H1 (cell line): ENCODE measurements at regions not wholly inside any gene's neighbourhood (a gene's known extent, or its start where the extent isn't known, plus 50 kb on each side); places are given as distances from the start of the nearest gene placed in this dataset.

ENCODE experiments used
- CTCF ChIA-PET: fragments of 300-600 bp; sonication (Branson Sonifier 250); formaldehyde crosslinking; loops from one replicate; lab custom pipeline; 2021; ENCODE audit not compliant: partially characterized antibody; lab: Charles Lee
- POLR2A ChIA-PET: fragments of 300-600 bp; sonication (Branson Sonifier 250); formaldehyde crosslinking; loops from one replicate; lab custom pipeline; 2021; ENCODE audit warnings: inconsistent platforms; ENCODE audit not compliant: partially characterized antibody; lab: Charles Lee
- DNase-seq, 2 experiments: peaks; one replicate each; pipeline versions ENCODE4 v3.0.0 to v3.0.0-alpha.2; 2010 to 2022; ENCODE audit warnings: low spot score in 2 of 2, low read depth in 1 of 2, mixed read lengths in 1 of 2
- FAIRE-seq: peaks from 2 replicates; lab custom pipeline; 2011; peaks lifted over from hg19 to GRCh38; lab: Jason Lieb, UNC
- H2AFZ ChIP-seq: 2 replicates; pipeline ENCODE4 v1.8.1; 2012; ENCODE audit warnings: low read length, inconsistent platforms
- H2AK5ac ChIP-seq: 2 replicates; pipeline ENCODE4 v1.6.1; 2013; ENCODE audit warnings: low read depth, low read length
- H2BK120ac ChIP-seq: replicated peaks from 2 replicates; pipeline ENCODE3; 2013; ENCODE audit warnings: low read depth, low read length, inconsistent platforms
- H2BK12ac ChIP-seq: 2 replicates; pipeline ENCODE4 v1.6.1; 2013; ENCODE audit warnings: low read depth, low read length
- H2BK15ac ChIP-seq: 2 replicates; pipeline ENCODE4 v1.6.1; 2013; ENCODE audit warnings: low read length
- H2BK20ac ChIP-seq: 2 replicates; pipeline ENCODE4 v1.6.1; 2013; ENCODE audit warnings: low read length
- H2BK5ac ChIP-seq: 2 replicates; pipeline ENCODE4 v1.6.1; 2013; ENCODE audit warnings: low read depth, low read length
- H3K14ac ChIP-seq: 2 replicates; pipeline ENCODE4 v1.6.1; 2013; ENCODE audit warnings: inconsistent platforms; ENCODE audit not compliant: insufficient read length
- H3K18ac ChIP-seq: 2 replicates; pipeline ENCODE4 v1.6.1; 2013; ENCODE audit warnings: low read length; ENCODE audit errors: extremely low read depth
- H3K23ac ChIP-seq: 2 replicates; pipeline ENCODE4 v1.6.1; 2013; ENCODE audit warnings: inconsistent platforms; ENCODE audit not compliant: insufficient read length
- H3K23me2 ChIP-seq: 2 replicates; pipeline ENCODE4 v1.6.1; 2013; ENCODE audit warnings: low read depth, low read length
- H3K27ac ChIP-seq: 2 replicates; pipeline ENCODE4 v1.6.1; 2011; ENCODE audit warnings: low read depth, low read length, inconsistent platforms
- H3K27me3 ChIP-seq, 4 experiments: replicated peaks in 1 of 4; 1 replicate in 1 of 4; 2 replicates in 3 of 4; pipeline versions ENCODE4 v1.6.1 to v1.8.1; 2011 to 2013; ENCODE audit warnings: low read length in 3 of 4, mild to moderate bottlenecking in 3 of 4, inconsistent platforms in 2 of 4, mixed read lengths in 2 of 4, moderate library complexity in 1 of 4; ENCODE audit not compliant: control insufficient read depth in 3 of 4, insufficient read depth in 3 of 4; ENCODE audit errors: extremely low read depth in 1 of 4
- H3K36me3 ChIP-seq, 4 experiments: 2 replicates each; pipeline versions ENCODE4 v1.6.1 to v1.8.1; 2011 to 2013; ENCODE audit warnings: mild to moderate bottlenecking in 4 of 4, low read length in 3 of 4, moderate library complexity in 2 of 4, control low read depth in 1 of 4, inconsistent platforms in 1 of 4; ENCODE audit not compliant: insufficient read depth in 4 of 4, control insufficient read depth in 2 of 4
- H3K4ac ChIP-seq: replicated peaks from 2 replicates; pipeline ENCODE3; 2013; ENCODE audit warnings: low read length, low read depth, mixed read lengths, inconsistent platforms; ENCODE audit not compliant: insufficient read length
- H3K4me1 ChIP-seq, 4 experiments: replicated peaks in 1 of 4; 1 replicate in 1 of 4; 2 replicates in 3 of 4; pipeline versions ENCODE4 v1.6.1 to v1.8.1; 2011 to 2013; ENCODE audit warnings: low read length in 3 of 4, inconsistent platforms in 2 of 4, mixed read lengths in 1 of 4; ENCODE audit not compliant: insufficient read depth in 4 of 4, control insufficient read depth in 3 of 4
- H3K4me2 ChIP-seq, 2 experiments: 2 replicates each; pipeline versions ENCODE4 v1.6.1 to v1.8.1; 2011 to 2013; ENCODE audit warnings: low read depth in 2 of 2, low read length in 2 of 2, control low read depth in 1 of 2, inconsistent platforms in 1 of 2, mild to moderate bottlenecking in 1 of 2; ENCODE audit not compliant: insufficient read depth in 1 of 2
- H3K4me3 ChIP-seq, 4 experiments: fragments of 200-600, 300-600 bp in 1 of 4; sonication (generic), shearing (Covaris generic), sonication (Bioruptor Twin) in 1 of 4; 2 replicates each; pipeline versions ENCODE4 v1.5.1 to v1.8.1; 2011 to 2016; ENCODE audit warnings: low read length in 4 of 4, low read depth in 3 of 4, control low read depth in 2 of 4, inconsistent platforms in 2 of 4, mild to moderate bottlenecking in 2 of 4, mixed read lengths in 1 of 4, moderate library complexity in 1 of 4; ENCODE audit not compliant: insufficient read depth in 2 of 4; ENCODE audit errors: extremely low read depth in 1 of 4
- H3K56ac ChIP-seq: replicated peaks from 2 replicates; pipeline ENCODE3; 2013; ENCODE audit warnings: low read depth, mild to moderate bottlenecking, mixed read lengths, low read length, inconsistent platforms; ENCODE audit not compliant: insufficient read length
- H3K79me1 ChIP-seq: 2 replicates; pipeline ENCODE4 v1.6.1; 2013; ENCODE audit warnings: low read depth, low read length, control low read depth
- H3K79me2 ChIP-seq, 2 experiments: 2 replicates each; pipeline versions ENCODE4 v1.6.1 to v1.8.1; 2012 to 2013; ENCODE audit warnings: low read length in 2 of 2, mild to moderate bottlenecking in 2 of 2, inconsistent platforms in 1 of 2; ENCODE audit not compliant: insufficient read depth in 2 of 2, control insufficient read depth in 1 of 2
- H3K9ac ChIP-seq, 4 experiments: replicated peaks in 1 of 4; 1 replicate in 1 of 4; 2 replicates in 3 of 4; pipeline versions ENCODE4 v1.6.1 to v1.8.1; 2011 to 2013; ENCODE audit warnings: low read depth in 3 of 4, low read length in 3 of 4, control low read depth in 2 of 4, mild to moderate bottlenecking in 2 of 4, moderate library complexity in 2 of 4, inconsistent platforms in 1 of 4; ENCODE audit errors: extremely low read depth in 1 of 4
- H3K9me3 ChIP-seq, 2 experiments: 2 replicates each; pipeline versions ENCODE4 v1.6.1 to v1.8.1; 2012 to 2013; ENCODE audit warnings: mild to moderate bottlenecking in 2 of 2, moderate library complexity in 2 of 2, control low read depth in 1 of 2, inconsistent platforms in 1 of 2, low read depth in 1 of 2, low read length in 1 of 2, mixed read lengths in 1 of 2; ENCODE audit not compliant: insufficient read depth in 2 of 2
- H4K20me1 ChIP-seq, 2 experiments: replicated peaks in 1 of 2; 2 replicates each; pipeline versions ENCODE3 to v1.8.1; 2011 to 2013; ENCODE audit warnings: inconsistent platforms in 2 of 2, low read length in 2 of 2, mild to moderate bottlenecking in 1 of 2; ENCODE audit not compliant: insufficient read depth in 2 of 2, control insufficient read depth in 1 of 2
- H4K5ac ChIP-seq: 2 replicates; pipeline ENCODE4 v1.6.1; 2013; ENCODE audit warnings: low read length, low read depth, mixed read lengths, inconsistent platforms; ENCODE audit not compliant: insufficient read length
- H4K8ac ChIP-seq: 2 replicates; pipeline ENCODE4 v1.8.0; 2013; ENCODE audit warnings: mild to moderate bottlenecking, moderate library complexity, low read length, inconsistent platforms; ENCODE audit not compliant: insufficient read depth; ENCODE audit errors: extremely low read depth
- H4K91ac ChIP-seq: replicated peaks from 2 replicates; pipeline ENCODE3; 2013; ENCODE audit warnings: low read length, mixed read lengths, inconsistent platforms; ENCODE audit not compliant: insufficient read length
- ATF2 ChIP-seq: IDR thresholded peaks from 2 replicates; pipeline ENCODE4 v1.6.1; 2012; ENCODE audit warnings: low read length, inconsistent platforms
- CHD1 ChIP-seq: IDR thresholded peaks from 2 replicates; pipeline ENCODE4 v1.6.1; 2012; ENCODE audit warnings: low read depth, low read length, improper control_type of control experiment
- CREB1 ChIP-seq: IDR thresholded peaks from 2 replicates; pipeline ENCODE4 v1.6.1; 2012; ENCODE audit warnings: inconsistent platforms
- CTBP2 ChIP-seq: IDR thresholded peaks from 2 replicates; pipeline ENCODE4 v1.7.0; 2011; ENCODE audit warnings: borderline replicate concordance, mild to moderate bottlenecking, moderate library complexity, mixed read lengths, low read length; ENCODE audit not compliant: insufficient read depth, insufficient read length
- EP300 ChIP-seq, 2 experiments: IDR thresholded peaks; 1 replicate in 1 of 2; 2 replicates in 1 of 2; pipeline ENCODE4 v1.6.1; 2011 to 2012; ENCODE audit warnings: low read depth in 2 of 2, low read length in 2 of 2, mild to moderate bottlenecking in 2 of 2, borderline replicate concordance in 1 of 2, inconsistent platforms in 1 of 2, moderate library complexity in 1 of 2
- FOSL1 ChIP-seq: IDR thresholded peaks from 2 replicates; pipeline ENCODE4 v1.6.1; 2011; ENCODE audit warnings: mild to moderate bottlenecking, low read depth, low read length, moderate library complexity; ENCODE audit not compliant: insufficient read depth
- GABPA ChIP-seq: IDR thresholded peaks from 2 replicates; pipeline ENCODE4 v1.6.1; 2011; ENCODE audit warnings: mild to moderate bottlenecking, low read length, moderate library complexity, borderline replicate concordance; ENCODE audit not compliant: insufficient read depth
- NANOG ChIP-seq: IDR thresholded peaks from 2 replicates; pipeline ENCODE4 v1.6.1; 2011; ENCODE audit warnings: low read length, low read depth, mild to moderate bottlenecking, inconsistent platforms; ENCODE audit not compliant: insufficient read depth, poor library complexity, severe bottlenecking
- SP4 ChIP-seq: IDR thresholded peaks from 2 replicates; pipeline ENCODE4 v1.6.1; 2012; ENCODE audit warnings: low read length, inconsistent platforms
- TAF7 ChIP-seq: optimal IDR thresholded peaks from 2 replicates; pipeline ENCODE3; 2011; ENCODE audit warnings: low read depth, mild to moderate bottlenecking, inconsistent platforms, low read length, moderate library complexity, borderline replicate concordance
- TCF12 ChIP-seq: IDR thresholded peaks from 2 replicates; pipeline ENCODE4 v1.6.1; 2011; ENCODE audit warnings: low read depth, mild to moderate bottlenecking, low read length
- WGBS, 2 experiments: shearing (Covaris generic) in 1 of 2; methylation state at CpG; one replicate each; pipeline versions ENCODE4 v1.1.6 to v1.1.7; 2013 to 2015; ENCODE audit warnings: low lambda C conversion rate in 2 of 2, mixed read lengths in 2 of 2, inconsistent platforms in 1 of 2, low coverage in 1 of 2, missing lambda C conversion rate in 1 of 2; ENCODE audit not compliant: insufficient replicate concordance in 2 of 2, insufficient coverage in 1 of 2, insufficient read length in 1 of 2; ENCODE audit errors: extremely low coverage in 1 of 2, missing lambda C conversion rate in 1 of 2; 5-methylcytosine and 5-hydroxymethylcytosine counted together

DNA sequence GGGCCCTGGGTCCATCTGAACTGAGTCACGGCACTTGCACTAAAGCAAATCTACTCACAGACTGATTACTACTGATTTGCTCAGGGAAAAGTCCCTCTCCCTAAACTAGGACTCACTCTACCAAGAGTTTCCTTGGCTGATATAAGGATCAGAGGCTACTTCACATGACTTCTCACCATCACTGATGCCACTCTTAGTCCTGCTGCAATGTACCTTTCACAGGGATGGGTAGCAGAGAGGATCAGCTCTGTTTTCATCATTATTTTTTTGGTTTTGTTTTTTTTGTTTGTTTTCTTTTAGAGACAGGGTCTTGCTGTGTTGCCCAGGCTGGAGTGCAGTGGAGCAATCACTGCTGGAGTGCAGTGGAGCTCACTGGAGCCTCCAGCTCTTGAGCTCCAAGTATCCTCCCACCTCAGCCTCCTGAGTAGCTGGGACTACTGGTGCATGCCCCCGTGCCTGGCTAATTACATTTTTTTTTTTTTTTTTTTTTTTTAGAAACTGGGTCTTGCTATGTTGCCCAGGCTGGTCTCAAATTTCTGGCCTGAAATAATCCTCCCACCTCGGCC is 200.6 kb downstream of the JCAD start:
- Histone ChIP-seq H2BK5ac (no peak overlapping the region), H3K27me3 (no peaks in the 10 kb centered on the region), H3K4me3 (no peak overlapping the region), H3K18ac (no peak overlapping the region), H4K91ac (no peak overlapping the region), H3K4me2 (no peak overlapping the region), H3K79me2 (no peaks in the 10 kb centered on the region), H2AK5ac (no peak overlapping the region), H3K9ac (no peak overlapping the region), H3K56ac (no peak overlapping the region), H2BK12ac (no peak overlapping the region), H3K36me3 (no peaks in the 10 kb centered on the region), H2BK20ac (no peak overlapping the region), H3K4me1 (peaks cover 0 to 2% (median 0%) of the 10 kb centered on the region in 4 experiments; a peak in 1 of 7 replicates), H4K20me1 (no peaks in the 10 kb centered on the region), H2AFZ (no peak overlapping the region), H2BK15ac (no peak overlapping the region), H3K23me2 (no peaks in the 10 kb centered on the region), H3K23ac (no peak overlapping the region), H3K27ac (no peak overlapping the region), H2BK120ac (no peak overlapping the region), H4K8ac (no peak overlapping the region), H3K4ac (no peak overlapping the region), H4K5ac (no peak overlapping the region), H3K14ac (no peak overlapping the region), H3K79me1 (no peaks in the 10 kb centered on the region), H3K9me3 (no peaks in the 10 kb centered on the region)
- TF ChIP-seq SP4 (no peak), FOSL1 (no peak), GABPA (no peak), TCF12 (no peak), CREB1 (no peak), EP300 (IDR thresholded peaks at IDR 0.05; ENCODE audit: borderline replicate concordance in 1 of 2, low read depth in 2 of 2, low read length in 2 of 2) (no peak), NANOG (no peak), ATF2 (no peak), CHD1 (no peak), TAF7 (no peak), CTBP2 (no peak)
- FAIRE-seq (no peak), DNase-seq (no peak)
- WGBS, 2 experiments, result 93% methylated on average over 2 of the region's 3 CpGs; no CpG with 5 or more reads in 1 of the 2 experiments
- POLR2A ChIA-PET, result no interaction called here
- CTCF ChIA-PET, result interaction anchor here (0.6 to 1.9 kb wide), 10 partner anchors 9 to 654 kb away, joined by 3 to 7 read pairs (median 3); no protein-coding TSS in a partner anchor
